Ovary (tissue), 3 donors: ENCODE measurements at regions not wholly inside any gene's neighbourhood (a gene's known extent, or its start where the extent isn't known, plus 50 kb on each side); places are given as distances from the start of the nearest gene placed in this dataset.

Source experiments
- POLR2A ChIP-seq: fragments of 450-650 bp; IDR thresholded peaks from one replicate; pipeline ENCODE4 v1.6.1; 2017; ENCODE audit warnings: antibody characterized with exemption, mild to moderate bottlenecking, moderate library complexity
- TF ChIP-seq, protein P1 (sequence below), 3 donors: fragments of 450-650 bp in 2 of 3; fragments of 200-600 bp in 1 of 3; IDR thresholded peaks; one replicate each; pipeline versions ENCODE4 v1.5.1 to v1.8.0; 2016 to 2022; ENCODE audit warnings: antibody characterized with exemption in 3 of 3, mild to moderate bottlenecking in 1 of 3
- donor health status: DM: no; HTN: no; CAD: no.

- TF ChIP-seq, protein P1, sequence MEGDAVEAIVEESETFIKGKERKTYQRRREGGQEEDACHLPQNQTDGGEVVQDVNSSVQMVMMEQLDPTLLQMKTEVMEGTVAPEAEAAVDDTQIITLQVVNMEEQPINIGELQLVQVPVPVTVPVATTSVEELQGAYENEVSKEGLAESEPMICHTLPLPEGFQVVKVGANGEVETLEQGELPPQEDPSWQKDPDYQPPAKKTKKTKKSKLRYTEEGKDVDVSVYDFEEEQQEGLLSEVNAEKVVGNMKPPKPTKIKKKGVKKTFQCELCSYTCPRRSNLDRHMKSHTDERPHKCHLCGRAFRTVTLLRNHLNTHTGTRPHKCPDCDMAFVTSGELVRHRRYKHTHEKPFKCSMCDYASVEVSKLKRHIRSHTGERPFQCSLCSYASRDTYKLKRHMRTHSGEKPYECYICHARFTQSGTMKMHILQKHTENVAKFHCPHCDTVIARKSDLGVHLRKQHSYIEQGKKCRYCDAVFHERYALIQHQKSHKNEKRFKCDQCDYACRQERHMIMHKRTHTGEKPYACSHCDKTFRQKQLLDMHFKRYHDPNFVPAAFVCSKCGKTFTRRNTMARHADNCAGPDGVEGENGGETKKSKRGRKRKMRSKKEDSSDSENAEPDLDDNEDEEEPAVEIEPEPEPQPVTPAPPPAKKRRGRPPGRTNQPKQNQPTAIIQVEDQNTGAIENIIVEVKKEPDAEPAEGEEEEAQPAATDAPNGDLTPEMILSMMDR (IDR thresholded peaks at IDR 0.05), result no peak
- no peak for TF ChIP-seq POLR2A
Measured at GRCh38 chr2:234625626-234626250, 128.9 kb upstream of the ARL4C start.
